ENCODE measurements at regions not wholly inside any gene's neighbourhood (a gene's known extent, or its start where the extent isn't known, plus 50 kb on each side); places are given as distances from the start of the nearest gene placed in this dataset.

DNA sequence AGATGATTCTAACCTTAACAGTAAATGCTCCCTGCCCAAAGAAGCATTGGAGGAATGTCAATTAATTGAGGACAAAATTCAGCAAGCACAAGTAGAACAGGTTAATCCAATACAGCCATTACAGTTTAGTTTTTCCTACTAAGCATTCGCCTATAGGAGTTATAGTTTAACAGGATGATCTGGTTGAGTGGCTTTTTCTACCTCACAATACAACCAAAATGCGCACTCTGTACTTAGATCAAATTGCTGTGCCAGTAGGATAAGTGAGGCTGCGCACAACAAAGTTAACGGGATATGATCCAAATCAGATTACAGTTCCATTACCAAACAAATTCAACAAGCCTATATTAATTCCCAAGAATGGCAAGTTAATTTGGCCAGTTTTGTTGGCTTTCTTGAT, 117.1 kb upstream of the TRIM24 start (continued):
- TF ChIP-seq, protein P1, sequence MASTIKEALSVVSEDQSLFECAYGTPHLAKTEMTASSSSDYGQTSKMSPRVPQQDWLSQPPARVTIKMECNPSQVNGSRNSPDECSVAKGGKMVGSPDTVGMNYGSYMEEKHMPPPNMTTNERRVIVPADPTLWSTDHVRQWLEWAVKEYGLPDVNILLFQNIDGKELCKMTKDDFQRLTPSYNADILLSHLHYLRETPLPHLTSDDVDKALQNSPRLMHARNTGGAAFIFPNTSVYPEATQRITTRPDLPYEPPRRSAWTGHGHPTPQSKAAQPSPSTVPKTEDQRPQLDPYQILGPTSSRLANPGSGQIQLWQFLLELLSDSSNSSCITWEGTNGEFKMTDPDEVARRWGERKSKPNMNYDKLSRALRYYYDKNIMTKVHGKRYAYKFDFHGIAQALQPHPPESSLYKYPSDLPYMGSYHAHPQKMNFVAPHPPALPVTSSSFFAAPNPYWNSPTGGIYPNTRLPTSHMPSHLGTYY (CRISPR knock-in tag; IDR thresholded peaks at IDR 0.05): no peak
- TF ChIP-seq ZNF138 (CRISPR knock-in tag; conservative IDR thresholded peaks at IDR 0.05) (no peak), SOX15 (CRISPR knock-in tag; IDR thresholded peaks at IDR 0.05) (no peak)
- TF ChIP-seq, protein P2, sequence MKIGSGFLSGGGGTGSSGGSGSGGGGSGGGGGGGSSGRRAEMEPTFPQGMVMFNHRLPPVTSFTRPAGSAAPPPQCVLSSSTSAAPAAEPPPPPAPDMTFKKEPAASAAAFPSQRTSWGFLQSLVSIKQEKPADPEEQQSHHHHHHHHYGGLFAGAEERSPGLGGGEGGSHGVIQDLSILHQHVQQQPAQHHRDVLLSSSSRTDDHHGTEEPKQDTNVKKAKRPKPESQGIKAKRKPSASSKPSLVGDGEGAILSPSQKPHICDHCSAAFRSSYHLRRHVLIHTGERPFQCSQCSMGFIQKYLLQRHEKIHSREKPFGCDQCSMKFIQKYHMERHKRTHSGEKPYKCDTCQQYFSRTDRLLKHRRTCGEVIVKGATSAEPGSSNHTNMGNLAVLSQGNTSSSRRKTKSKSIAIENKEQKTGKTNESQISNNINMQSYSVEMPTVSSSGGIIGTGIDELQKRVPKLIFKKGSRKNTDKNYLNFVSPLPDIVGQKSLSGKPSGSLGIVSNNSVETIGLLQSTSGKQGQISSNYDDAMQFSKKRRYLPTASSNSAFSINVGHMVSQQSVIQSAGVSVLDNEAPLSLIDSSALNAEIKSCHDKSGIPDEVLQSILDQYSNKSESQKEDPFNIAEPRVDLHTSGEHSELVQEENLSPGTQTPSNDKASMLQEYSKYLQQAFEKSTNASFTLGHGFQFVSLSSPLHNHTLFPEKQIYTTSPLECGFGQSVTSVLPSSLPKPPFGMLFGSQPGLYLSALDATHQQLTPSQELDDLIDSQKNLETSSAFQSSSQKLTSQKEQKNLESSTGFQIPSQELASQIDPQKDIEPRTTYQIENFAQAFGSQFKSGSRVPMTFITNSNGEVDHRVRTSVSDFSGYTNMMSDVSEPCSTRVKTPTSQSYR (CRISPR knock-in tag; IDR thresholded peaks at IDR 0.05): no peak
- TF ChIP-seq, protein P3, sequence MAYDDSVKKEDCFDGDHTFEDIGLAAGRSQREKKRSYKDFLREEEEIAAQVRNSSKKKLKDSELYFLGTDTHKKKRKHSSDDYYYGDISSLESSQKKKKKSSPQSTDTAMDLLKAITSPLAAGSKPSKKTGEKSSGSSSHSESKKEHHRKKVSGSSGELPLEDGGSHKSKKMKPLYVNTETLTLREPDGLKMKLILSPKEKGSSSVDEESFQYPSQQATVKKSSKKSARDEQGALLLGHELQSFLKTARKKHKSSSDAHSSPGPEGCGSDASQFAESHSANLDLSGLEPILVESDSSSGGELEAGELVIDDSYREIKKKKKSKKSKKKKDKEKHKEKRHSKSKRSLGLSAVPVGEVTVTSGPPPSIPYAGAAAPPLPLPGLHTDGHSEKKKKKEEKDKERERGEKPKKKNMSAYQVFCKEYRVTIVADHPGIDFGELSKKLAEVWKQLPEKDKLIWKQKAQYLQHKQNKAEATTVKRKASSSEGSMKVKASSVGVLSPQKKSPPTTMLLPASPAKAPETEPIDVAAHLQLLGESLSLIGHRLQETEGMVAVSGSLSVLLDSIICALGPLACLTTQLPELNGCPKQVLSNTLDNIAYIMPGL (CRISPR knock-in tag; IDR thresholded peaks at IDR 0.05): no peak
- TF ChIP-seq, protein P4, sequence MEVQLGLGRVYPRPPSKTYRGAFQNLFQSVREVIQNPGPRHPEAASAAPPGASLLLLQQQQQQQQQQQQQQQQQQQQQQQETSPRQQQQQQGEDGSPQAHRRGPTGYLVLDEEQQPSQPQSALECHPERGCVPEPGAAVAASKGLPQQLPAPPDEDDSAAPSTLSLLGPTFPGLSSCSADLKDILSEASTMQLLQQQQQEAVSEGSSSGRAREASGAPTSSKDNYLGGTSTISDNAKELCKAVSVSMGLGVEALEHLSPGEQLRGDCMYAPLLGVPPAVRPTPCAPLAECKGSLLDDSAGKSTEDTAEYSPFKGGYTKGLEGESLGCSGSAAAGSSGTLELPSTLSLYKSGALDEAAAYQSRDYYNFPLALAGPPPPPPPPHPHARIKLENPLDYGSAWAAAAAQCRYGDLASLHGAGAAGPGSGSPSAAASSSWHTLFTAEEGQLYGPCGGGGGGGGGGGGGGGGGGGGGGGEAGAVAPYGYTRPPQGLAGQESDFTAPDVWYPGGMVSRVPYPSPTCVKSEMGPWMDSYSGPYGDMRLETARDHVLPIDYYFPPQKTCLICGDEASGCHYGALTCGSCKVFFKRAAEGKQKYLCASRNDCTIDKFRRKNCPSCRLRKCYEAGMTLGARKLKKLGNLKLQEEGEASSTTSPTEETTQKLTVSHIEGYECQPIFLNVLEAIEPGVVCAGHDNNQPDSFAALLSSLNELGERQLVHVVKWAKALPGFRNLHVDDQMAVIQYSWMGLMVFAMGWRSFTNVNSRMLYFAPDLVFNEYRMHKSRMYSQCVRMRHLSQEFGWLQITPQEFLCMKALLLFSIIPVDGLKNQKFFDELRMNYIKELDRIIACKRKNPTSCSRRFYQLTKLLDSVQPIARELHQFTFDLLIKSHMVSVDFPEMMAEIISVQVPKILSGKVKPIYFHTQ (CRISPR knock-in tag; IDR thresholded peaks at IDR 0.05): no peak
- TF ChIP-seq, protein P5, sequence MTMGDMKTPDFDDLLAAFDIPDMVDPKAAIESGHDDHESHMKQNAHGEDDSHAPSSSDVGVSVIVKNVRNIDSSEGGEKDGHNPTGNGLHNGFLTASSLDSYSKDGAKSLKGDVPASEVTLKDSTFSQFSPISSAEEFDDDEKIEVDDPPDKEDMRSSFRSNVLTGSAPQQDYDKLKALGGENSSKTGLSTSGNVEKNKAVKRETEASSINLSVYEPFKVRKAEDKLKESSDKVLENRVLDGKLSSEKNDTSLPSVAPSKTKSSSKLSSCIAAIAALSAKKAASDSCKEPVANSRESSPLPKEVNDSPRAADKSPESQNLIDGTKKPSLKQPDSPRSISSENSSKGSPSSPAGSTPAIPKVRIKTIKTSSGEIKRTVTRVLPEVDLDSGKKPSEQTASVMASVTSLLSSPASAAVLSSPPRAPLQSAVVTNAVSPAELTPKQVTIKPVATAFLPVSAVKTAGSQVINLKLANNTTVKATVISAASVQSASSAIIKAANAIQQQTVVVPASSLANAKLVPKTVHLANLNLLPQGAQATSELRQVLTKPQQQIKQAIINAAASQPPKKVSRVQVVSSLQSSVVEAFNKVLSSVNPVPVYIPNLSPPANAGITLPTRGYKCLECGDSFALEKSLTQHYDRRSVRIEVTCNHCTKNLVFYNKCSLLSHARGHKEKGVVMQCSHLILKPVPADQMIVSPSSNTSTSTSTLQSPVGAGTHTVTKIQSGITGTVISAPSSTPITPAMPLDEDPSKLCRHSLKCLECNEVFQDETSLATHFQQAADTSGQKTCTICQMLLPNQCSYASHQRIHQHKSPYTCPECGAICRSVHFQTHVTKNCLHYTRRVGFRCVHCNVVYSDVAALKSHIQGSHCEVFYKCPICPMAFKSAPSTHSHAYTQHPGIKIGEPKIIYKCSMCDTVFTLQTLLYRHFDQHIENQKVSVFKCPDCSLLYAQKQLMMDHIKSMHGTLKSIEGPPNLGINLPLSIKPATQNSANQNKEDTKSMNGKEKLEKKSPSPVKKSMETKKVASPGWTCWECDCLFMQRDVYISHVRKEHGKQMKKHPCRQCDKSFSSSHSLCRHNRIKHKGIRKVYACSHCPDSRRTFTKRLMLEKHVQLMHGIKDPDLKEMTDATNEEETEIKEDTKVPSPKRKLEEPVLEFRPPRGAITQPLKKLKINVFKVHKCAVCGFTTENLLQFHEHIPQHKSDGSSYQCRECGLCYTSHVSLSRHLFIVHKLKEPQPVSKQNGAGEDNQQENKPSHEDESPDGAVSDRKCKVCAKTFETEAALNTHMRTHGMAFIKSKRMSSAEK (CRISPR knock-in tag; IDR thresholded peaks at IDR 0.05; ENCODE audit: borderline replicate concordance): no peak
- TF ChIP-seq, protein P6, sequence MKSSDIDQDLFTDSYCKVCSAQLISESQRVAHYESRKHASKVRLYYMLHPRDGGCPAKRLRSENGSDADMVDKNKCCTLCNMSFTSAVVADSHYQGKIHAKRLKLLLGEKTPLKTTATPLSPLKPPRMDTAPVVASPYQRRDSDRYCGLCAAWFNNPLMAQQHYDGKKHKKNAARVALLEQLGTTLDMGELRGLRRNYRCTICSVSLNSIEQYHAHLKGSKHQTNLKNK (CRISPR knock-in tag; IDR thresholded peaks at IDR 0.05): no peak
- TF ChIP-seq, protein P7, sequence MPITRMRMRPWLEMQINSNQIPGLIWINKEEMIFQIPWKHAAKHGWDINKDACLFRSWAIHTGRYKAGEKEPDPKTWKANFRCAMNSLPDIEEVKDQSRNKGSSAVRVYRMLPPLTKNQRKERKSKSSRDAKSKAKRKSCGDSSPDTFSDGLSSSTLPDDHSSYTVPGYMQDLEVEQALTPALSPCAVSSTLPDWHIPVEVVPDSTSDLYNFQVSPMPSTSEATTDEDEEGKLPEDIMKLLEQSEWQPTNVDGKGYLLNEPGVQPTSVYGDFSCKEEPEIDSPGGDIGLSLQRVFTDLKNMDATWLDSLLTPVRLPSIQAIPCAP (CRISPR knock-in tag; IDR thresholded peaks at IDR 0.05): no peak

DNA sequence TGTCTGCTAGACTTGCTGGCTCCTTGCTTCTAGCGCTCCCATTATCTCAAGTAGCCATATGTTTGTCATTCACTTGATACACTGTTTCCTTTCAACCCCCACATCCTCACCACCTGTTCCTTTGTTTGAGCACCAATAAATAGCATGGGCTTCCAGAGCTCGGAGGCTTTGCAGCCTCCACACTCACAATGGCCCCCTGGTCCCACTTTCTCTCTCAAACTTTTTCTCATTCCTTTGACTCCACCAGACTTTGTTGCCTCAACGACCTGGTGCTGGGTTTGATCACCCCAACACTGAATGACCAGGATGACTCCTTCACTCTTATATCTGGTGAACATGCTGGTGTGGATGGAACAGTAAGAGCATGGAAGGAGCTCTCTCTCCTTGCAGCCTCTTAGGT, 114.5 kb upstream of the TRIM24 start:
- Mint-ChIP-seq H3K9me3 (peaks cover 83% of the 10 kb centered on the region), H3K36me3 (peaks cover 76% of the 10 kb centered on the region), H3K4me3 (no peak overlapping the region), H3K4me1 (no peaks in the 10 kb centered on the region), H3K27ac (no peak overlapping the region), H3K27me3 (ENCODE audit: low read depth) (no peaks in the 10 kb centered on the region)
- CTCF ChIA-PET: no interaction called here
- DNase-seq (ENCODE audit: low spot score) (no peak), ATAC-seq (no peak)
- POLR2A ChIA-PET: no interaction called here
- TF ChIP-seq NR1H2 (CRISPR knock-in tag; IDR thresholded peaks at IDR 0.05) (no peak), GTF2I (CRISPR knock-in tag; conservative IDR thresholded peaks at IDR 0.05) (no peak), RELA (CRISPR knock-in tag; IDR thresholded peaks at IDR 0.05; ENCODE audit: borderline replicate concordance) (no peak), CREB1 (CRISPR knock-in tag; IDR thresholded peaks at IDR 0.05) (no peak), ZNF671 (CRISPR knock-in tag; IDR thresholded peaks at IDR 0.05) (no peak), SMAD4 (CRISPR knock-in tag; IDR thresholded peaks at IDR 0.05) (no peak), GABPB1 (CRISPR knock-in tag; IDR thresholded peaks at IDR 0.05) (no peak)
- TF ChIP-seq, protein P8, sequence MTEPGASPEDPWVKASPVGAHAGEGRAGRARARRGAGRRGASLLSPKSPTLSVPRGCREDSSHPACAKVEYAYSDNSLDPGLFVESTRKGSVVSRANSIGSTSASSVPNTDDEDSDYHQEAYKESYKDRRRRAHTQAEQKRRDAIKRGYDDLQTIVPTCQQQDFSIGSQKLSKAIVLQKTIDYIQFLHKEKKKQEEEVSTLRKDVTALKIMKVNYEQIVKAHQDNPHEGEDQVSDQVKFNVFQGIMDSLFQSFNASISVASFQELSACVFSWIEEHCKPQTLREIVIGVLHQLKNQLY (CRISPR knock-in tag; IDR thresholded peaks at IDR 0.05): no peak
- TF ChIP-seq, protein P4 (CRISPR knock-in tag; IDR thresholded peaks at IDR 0.05): no peak
